ENCODE measurements at regions not wholly inside any gene's neighbourhood (a gene's known extent, or its start where the extent isn't known, plus 50 kb on each side); places are given as distances from the start of the nearest gene placed in this dataset.

GRCh38 chr2:75870651-75871137, 160.0 kb upstream of the GCFC2 start:
- no peaks in the 10 kb centered on the region for H3K9me1 ChIP-seq (replicated peaks; ENCODE audit: control insufficient read depth, extremely low read depth, insufficient read depth, low read length)
- FAIRE-seq, result no peak
- H3K27me3 ChIP-seq (ENCODE audit: control insufficient read depth in 2 of 2, insufficient read depth in 2 of 2, low read length in 2 of 2), result no peaks in the 10 kb centered on the region
- H3K4me1 ChIP-seq (ENCODE audit: control insufficient read depth, extremely low read depth, insufficient read depth, low read length), result no peaks in the 10 kb centered on the region
- intact Hi-C loops (cut with micrococcal nuclease) (no loop called here), dilution Hi-C loops (cut with MboI; ENCODE audit: extremely low pct_ligation_motif_present, low sequenced_read_pairs) (no loop called here)
- H4K20me1 ChIP-seq (replicated peaks; ENCODE audit: control insufficient read depth, extremely low read depth, insufficient read depth, low read length), result no peaks in the 10 kb centered on the region
- no peak overlapping the region for H3K9ac ChIP-seq (replicated peaks; ENCODE audit: extremely low read depth, insufficient read depth, low read length)
- TF ChIP-seq MYC (IDR thresholded peaks at IDR 0.05; ENCODE audit: low read depth, low read length) (no peak), CTCF (IDR thresholded peaks at IDR 0.05; ENCODE audit: extremely low read depth in 1 of 2, insufficient read depth in 1 of 2, low read depth in 1 of 2, low read length in 2 of 2) (no peak), POLR2AphosphoS5 (IDR thresholded peaks at IDR 0.05; ENCODE audit: insufficient read depth, low read depth, low read length) (no peak), JUN (IDR thresholded peaks at IDR 0.05; ENCODE audit: borderline replicate concordance, insufficient read depth, insufficient read length, low read depth) (no peak), GATA2 (IDR thresholded peaks at IDR 0.05; ENCODE audit: insufficient read depth, insufficient read length, low read depth, low read length) (no peak), EZH2 (IDR thresholded peaks at IDR 0.05; ENCODE audit: borderline replicate concordance, low read depth, low read length, severe bottlenecking) (no peak), POLR2A (IDR thresholded peaks at IDR 0.05; ENCODE audit: low read depth, low read length) (no peak), MAX (IDR thresholded peaks at IDR 0.05; ENCODE audit: insufficient read depth, insufficient read length) (no peak), FOS (IDR thresholded peaks at IDR 0.05; ENCODE audit: borderline replicate concordance, insufficient read depth, low read length) (no peak)
- H2AFZ ChIP-seq (ENCODE audit: low read depth, low read length), result no peak overlapping the region
- BruUV-seq (replicated peaks), result no TSS peak
- ChIA-PET POLR2A (no interaction called here), CTCF (no interaction called here)
- no peaks in the 10 kb centered on the region for H3K79me2 ChIP-seq (ENCODE audit: control insufficient read depth, insufficient read depth, low read length)
- DNase-seq (ENCODE audit: low read depth, low spot score), result no peak
- no peak overlapping the region for H3K27ac ChIP-seq (ENCODE audit: insufficient read depth, low read depth, low read length)
- no peak overlapping the region for H3K4me2 ChIP-seq (ENCODE audit: insufficient read depth, low read length)
- no peak overlapping the region for H3K4me3 ChIP-seq (replicated peaks in 1 of 3; ENCODE audit: insufficient read depth in 1 of 3, low read depth in 1 of 3, low read length in 3 of 3)
- H3K9me3 ChIP-seq (replicated peaks; ENCODE audit: control insufficient read depth, insufficient read depth, low read length), result no peaks in the 10 kb centered on the region
- no peaks in the 10 kb centered on the region for H3K36me3 ChIP-seq (ENCODE audit: control insufficient read depth in 2 of 2, extremely low read depth in 1 of 2, insufficient read depth in 2 of 2, low read length in 2 of 2)

Data from endothelial cell of umbilical vein (primary cell).